SH-SY5Y (cell line): ENCODE measurements at regions not wholly inside any gene's neighbourhood (a gene's known extent, or its start where the extent isn't known, plus 50 kb on each side); places are given as distances from the start of the nearest gene placed in this dataset.

Experiments used
- GATA2 ChIP-seq: IDR thresholded peaks from 2 replicates; pipeline ENCODE4 v1.6.1; 2011; ENCODE audit warnings: mild to moderate bottlenecking, low read depth, low read length
- GATA3 ChIP-seq: IDR thresholded peaks from 2 replicates; pipeline ENCODE4 v1.6.1; 2011; ENCODE audit warnings: low read depth, mild to moderate bottlenecking, low read length, moderate library complexity

DNA sequence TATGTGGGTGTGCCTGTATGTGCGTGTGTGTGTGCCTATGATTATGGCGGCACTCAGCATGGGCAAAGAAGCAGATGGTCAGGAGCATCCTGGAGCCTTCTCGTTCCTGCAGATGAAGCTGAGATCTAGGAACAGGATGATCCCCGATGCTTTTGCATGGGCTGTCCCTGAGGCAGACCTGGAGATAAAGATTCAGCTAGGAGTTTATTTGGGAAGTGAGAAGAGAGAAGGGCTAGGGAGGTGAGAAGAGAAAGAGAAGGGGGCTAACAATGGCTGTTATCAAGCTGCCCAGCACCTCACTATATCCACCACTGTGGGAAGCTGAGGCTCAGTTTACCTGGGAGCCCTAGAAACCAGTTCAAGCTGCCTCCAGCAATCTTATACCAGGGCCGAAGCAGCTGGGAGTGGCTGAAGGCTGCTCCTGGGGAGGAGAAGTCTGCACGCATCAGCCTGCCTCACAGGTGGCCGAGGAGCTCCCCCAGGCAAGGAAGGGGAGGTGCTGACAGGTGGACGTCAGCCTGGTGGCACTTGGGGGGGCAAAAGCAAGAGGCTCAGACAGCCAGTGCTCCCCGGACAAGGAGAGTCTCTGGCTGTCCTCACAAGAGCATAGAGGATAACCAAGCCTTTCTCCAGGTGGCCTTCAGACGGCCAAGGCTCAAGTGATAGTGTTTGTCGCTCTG is 94.0 kb upstream of the IQSEC1 start:
- TF ChIP-seq GATA3 (no peak), GATA2 (no peak)
